Tibial nerve (tissue), 4 donors: ENCODE measurements at regions not wholly inside any gene's neighbourhood (a gene's known extent, or its start where the extent isn't known, plus 50 kb on each side); places are given as distances from the start of the nearest gene placed in this dataset.

Source experiments
- CTCF ChIP-seq, 5 experiments: fragments of 200-600 bp in 3 of 5; fragments of 450-650 bp in 2 of 5; sonication (generic) in 3 of 5; IDR thresholded peaks; one replicate each; pipeline ENCODE4 v1.5.1; 2016 to 2019; ENCODE audit warnings: antibody characterized with exemption in 5 of 5, mild to moderate bottlenecking in 3 of 5, moderate library complexity in 2 of 5
- EP300 ChIP-seq, 2 donors: sonication (generic); formaldehyde crosslinking; IDR thresholded peaks; one replicate each; pipeline ENCODE4 v1.6.1; 2017; ENCODE audit warnings: antibody characterized with exemption in 2 of 2, mild to moderate bottlenecking in 1 of 2
- POLR2A ChIP-seq, 2 donors: fragments of 450-650 bp; IDR thresholded peaks; one replicate each; pipeline ENCODE4 v1.6.1; 2017; ENCODE audit warnings: antibody characterized with exemption in 2 of 2, mild to moderate bottlenecking in 2 of 2, moderate library complexity in 2 of 2

GRCh38 chr14:57086271-57087162 lies 182.2 kb downstream of the EXOC5 start:
- TF ChIP-seq POLR2A (IDR thresholded peaks at IDR 0.05) (no peak), CTCF (IDR thresholded peaks at IDR 0.05) (no peak), EP300 (IDR thresholded peaks at IDR 0.05) (no peak)
